Kidney (tissue), 13 donors: ENCODE measurements at regions not wholly inside any gene's neighbourhood (a gene's known extent, or its start where the extent isn't known, plus 50 kb on each side); places are given as distances from the start of the nearest gene placed in this dataset.

Source experiments
- DNase-seq, 5 donors: peaks; one replicate each; pipeline ENCODE4 v3.0.0-alpha.2; 2013 to 2020
- FAIRE-seq: peaks from 2 replicates; lab custom pipeline; 2012; peaks lifted over from hg19 to GRCh38; lab: Jason Lieb, UNC
- H3K27ac ChIP-seq, 2 donors: one replicate each; pipeline ENCODE4 v1.7.0; 2013; ENCODE audit warnings: low read depth in 2 of 2, low read length in 2 of 2, inconsistent platforms in 1 of 2
- H3K27me3 ChIP-seq: one replicate; pipeline ENCODE4 v1.7.1; 2013; ENCODE audit warnings: low read length, inconsistent platforms; ENCODE audit not compliant: control insufficient read depth, insufficient read depth
- H3K36me3 ChIP-seq, 3 donors: one replicate each; pipeline versions ENCODE4 v1.7.0 to v1.7.1; 2013; ENCODE audit warnings: low read length in 3 of 3, control low read depth in 1 of 3, inconsistent platforms in 1 of 3; ENCODE audit not compliant: insufficient read depth in 3 of 3, control insufficient read depth in 2 of 3
- H3K4me1 ChIP-seq, 3 donors: one replicate each; pipeline versions ENCODE4 v1.7.0 to v1.7.1; 2013; ENCODE audit warnings: low read length in 3 of 3, inconsistent platforms in 1 of 3, low read depth in 1 of 3; ENCODE audit not compliant: control insufficient read depth in 2 of 3, insufficient read depth in 2 of 3
- H3K4me3 ChIP-seq, 3 donors: one replicate each; pipeline versions ENCODE4 v1.7.0 to v1.8.1; 2013; ENCODE audit warnings: low read length in 3 of 3, control low read depth in 1 of 3, inconsistent platforms in 1 of 3
- H3K9ac ChIP-seq, 3 donors: one replicate each; pipeline versions ENCODE4 v1.7.0 to v1.7.1; 2013; ENCODE audit warnings: low read length in 3 of 3, control low read depth in 1 of 3, inconsistent platforms in 1 of 3
- H3K9me3 ChIP-seq, 3 donors: one replicate each; pipeline versions ENCODE4 v1.7.0 to v1.7.1; 2013; ENCODE audit warnings: low read length in 3 of 3, control low read depth in 1 of 3, inconsistent platforms in 1 of 3; ENCODE audit not compliant: control insufficient read depth in 2 of 3, insufficient read depth in 1 of 3
- intact Hi-C: fragments of 100-400 bp; cut with DNase I; formaldehyde crosslinking; loops from one replicate; pipeline ENCODE4 v1.11.1; 2022
- TF ChIP-seq, protein P1 (sequence below): IDR thresholded peaks from 3 replicates; pipeline ENCODE4 v1.5.1; 2012; ENCODE audit warnings: mild to moderate bottlenecking, moderate library complexity, borderline replicate concordance; ENCODE audit not compliant: insufficient read depth; ENCODE audit errors: extremely low read depth
- donor health status: control.
- donor health status: control.
- donor health status: control.
- donor health status: control.
- donor health status: control.
- donor health status: DM: yes; HTN: yes; CAD: no.
- donor health status: Normal renal cell carcinoma (clear cell type).

DNA sequence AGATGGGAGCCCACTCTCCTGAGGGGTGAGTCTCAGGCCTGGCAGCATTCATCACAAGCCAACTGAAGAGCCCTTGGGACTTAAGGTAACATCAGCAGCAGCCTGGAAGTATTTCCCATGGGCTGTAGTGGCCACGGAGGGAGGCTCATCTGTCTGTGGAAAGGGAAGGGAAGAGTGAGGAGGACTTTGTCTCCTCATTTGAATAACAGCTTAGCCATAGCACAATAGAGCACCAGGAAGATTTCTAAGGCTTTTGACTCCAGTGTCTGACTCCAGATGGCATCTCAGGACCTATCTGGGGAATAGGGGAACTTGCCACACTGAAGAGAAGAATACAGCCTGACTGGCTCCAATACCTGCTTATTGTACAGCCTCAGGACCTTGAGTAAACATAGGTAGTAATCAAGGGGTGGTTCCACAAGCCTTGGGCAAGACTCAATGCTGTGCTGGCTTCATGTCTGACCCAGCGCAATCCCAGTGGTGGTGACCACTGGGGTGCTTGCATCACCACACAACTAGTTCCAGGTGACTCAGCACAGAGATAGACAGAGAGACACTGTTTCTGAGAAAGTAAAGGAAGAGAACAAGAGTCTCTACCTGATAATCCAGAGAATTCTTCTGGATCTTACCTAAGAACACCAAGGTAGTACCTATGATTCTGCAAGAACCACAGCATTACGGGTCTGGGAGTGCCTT, 510.5 kb upstream of the CCDC179 start:
- DNase-seq (no peak), FAIRE-seq (no peak)
- TF ChIP-seq, protein P1, sequence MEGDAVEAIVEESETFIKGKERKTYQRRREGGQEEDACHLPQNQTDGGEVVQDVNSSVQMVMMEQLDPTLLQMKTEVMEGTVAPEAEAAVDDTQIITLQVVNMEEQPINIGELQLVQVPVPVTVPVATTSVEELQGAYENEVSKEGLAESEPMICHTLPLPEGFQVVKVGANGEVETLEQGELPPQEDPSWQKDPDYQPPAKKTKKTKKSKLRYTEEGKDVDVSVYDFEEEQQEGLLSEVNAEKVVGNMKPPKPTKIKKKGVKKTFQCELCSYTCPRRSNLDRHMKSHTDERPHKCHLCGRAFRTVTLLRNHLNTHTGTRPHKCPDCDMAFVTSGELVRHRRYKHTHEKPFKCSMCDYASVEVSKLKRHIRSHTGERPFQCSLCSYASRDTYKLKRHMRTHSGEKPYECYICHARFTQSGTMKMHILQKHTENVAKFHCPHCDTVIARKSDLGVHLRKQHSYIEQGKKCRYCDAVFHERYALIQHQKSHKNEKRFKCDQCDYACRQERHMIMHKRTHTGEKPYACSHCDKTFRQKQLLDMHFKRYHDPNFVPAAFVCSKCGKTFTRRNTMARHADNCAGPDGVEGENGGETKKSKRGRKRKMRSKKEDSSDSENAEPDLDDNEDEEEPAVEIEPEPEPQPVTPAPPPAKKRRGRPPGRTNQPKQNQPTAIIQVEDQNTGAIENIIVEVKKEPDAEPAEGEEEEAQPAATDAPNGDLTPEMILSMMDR: no peak
- Histone ChIP-seq H3K27ac (no peak overlapping the region), H3K4me1 (no peaks in the 10 kb centered on the region), H3K9ac (no peak overlapping the region), H3K9me3 (peaks cover 0 to 2% (median 0%) of the 10 kb centered on the region in 3 donors), H3K4me3 (no peak overlapping the region), H3K36me3 (no peaks in the 10 kb centered on the region), H3K27me3 (no peaks in the 10 kb centered on the region)
- intact Hi-C loops: no loop called here

DNA sequence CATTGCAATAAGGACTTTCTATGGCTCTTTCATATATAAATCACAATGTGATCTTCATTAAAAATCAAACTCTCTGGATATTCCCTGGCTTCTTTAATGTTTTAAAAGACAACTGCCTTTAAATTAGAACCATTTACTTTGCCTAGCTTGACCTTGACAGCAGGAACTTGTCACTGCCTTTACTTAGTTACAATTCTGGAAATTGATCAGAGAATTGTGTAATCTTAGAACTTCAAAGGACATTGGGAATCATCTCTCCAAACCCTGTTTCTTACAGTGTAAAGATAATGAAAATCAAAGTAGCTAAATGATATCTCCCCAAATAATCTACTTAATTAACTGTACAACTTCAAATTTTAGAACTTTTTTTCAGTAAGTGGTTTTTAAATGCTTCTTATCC, 517.6 kb upstream of the CCDC179 start:
- H3K27me3 ChIP-seq: no peaks in the 10 kb centered on the region
- TF ChIP-seq, protein P1: no peak
- no peak for FAIRE-seq
- intact Hi-C loops: no loop called here
- no peak for DNase-seq
- H3K9ac ChIP-seq: no peak overlapping the region
- H3K4me3 ChIP-seq: no peak overlapping the region
- no peaks in the 10 kb centered on the region for H3K36me3 ChIP-seq
- H3K4me1 ChIP-seq: no peaks in the 10 kb centered on the region
- no peak overlapping the region for H3K27ac ChIP-seq
- H3K9me3 ChIP-seq: no peaks in the 10 kb centered on the region

DNA sequence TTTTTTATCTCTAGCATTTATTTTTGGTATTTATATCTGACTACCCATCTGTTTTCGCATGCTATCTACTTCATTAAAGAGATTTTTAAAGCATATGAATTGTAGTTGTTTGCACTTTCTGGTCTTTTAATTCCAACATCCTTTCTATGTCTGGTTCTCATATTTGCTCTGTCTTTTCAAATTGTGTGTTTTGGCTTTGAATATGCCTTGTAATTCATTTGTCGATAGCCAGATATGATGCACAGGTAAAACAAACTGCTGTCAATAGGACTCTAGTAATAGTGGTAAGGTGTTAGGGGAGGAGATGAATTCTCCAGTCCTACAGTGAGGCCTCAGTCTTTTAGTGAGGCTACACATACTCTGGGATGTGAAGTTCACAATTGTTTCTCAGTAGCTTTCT, 530.8 kb upstream of the CCDC179 start:
- no peaks in the 10 kb centered on the region for H3K36me3 ChIP-seq
- no peaks in the 10 kb centered on the region for H3K4me1 ChIP-seq
- H3K9me3 ChIP-seq: no peaks in the 10 kb centered on the region
- TF ChIP-seq, protein P1: no peak
- no peaks in the 10 kb centered on the region for H3K27me3 ChIP-seq
- intact Hi-C loops: no loop called here
- no peak overlapping the region for H3K9ac ChIP-seq
- no peak overlapping the region for H3K4me3 ChIP-seq
- DNase-seq (no peak), FAIRE-seq (no peak)
- no peak overlapping the region for H3K27ac ChIP-seq

DNA sequence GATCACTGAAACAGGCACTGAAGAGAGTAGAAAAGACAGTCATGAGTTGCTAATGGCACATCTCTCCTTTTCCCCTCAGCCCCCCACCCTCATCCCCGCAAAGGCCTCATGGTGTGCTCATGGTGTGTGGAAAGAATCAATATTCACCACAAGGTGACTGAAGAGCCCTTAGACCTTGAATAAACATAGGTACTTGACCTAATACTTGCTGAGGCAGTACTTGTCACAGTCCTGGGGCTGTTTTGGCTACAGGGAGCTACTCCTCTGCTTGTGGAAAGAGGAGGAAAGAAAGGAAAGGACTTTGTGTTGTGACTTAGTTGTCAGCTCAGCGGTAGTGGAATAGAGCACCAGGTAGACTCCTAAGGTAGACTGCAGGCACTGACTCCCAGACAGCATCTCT, 537.8 kb upstream of the CCDC179 start:
- no peak for DNase-seq
- Histone ChIP-seq H3K27ac (no peak overlapping the region), H3K9me3 (no peaks in the 10 kb centered on the region), H3K9ac (no peak overlapping the region), H3K36me3 (no peaks in the 10 kb centered on the region), H3K4me1 (no peaks in the 10 kb centered on the region), H3K4me3 (no peak overlapping the region), H3K27me3 (no peaks in the 10 kb centered on the region)
- TF ChIP-seq, protein P1: no peak
- FAIRE-seq: no peak
- intact Hi-C loops: no loop called here
